ENCODE measurements at regions not wholly inside any gene's neighbourhood (a gene's known extent, or its start where the extent isn't known, plus 50 kb on each side); places are given as distances from the start of the nearest gene placed in this dataset.

DNA sequence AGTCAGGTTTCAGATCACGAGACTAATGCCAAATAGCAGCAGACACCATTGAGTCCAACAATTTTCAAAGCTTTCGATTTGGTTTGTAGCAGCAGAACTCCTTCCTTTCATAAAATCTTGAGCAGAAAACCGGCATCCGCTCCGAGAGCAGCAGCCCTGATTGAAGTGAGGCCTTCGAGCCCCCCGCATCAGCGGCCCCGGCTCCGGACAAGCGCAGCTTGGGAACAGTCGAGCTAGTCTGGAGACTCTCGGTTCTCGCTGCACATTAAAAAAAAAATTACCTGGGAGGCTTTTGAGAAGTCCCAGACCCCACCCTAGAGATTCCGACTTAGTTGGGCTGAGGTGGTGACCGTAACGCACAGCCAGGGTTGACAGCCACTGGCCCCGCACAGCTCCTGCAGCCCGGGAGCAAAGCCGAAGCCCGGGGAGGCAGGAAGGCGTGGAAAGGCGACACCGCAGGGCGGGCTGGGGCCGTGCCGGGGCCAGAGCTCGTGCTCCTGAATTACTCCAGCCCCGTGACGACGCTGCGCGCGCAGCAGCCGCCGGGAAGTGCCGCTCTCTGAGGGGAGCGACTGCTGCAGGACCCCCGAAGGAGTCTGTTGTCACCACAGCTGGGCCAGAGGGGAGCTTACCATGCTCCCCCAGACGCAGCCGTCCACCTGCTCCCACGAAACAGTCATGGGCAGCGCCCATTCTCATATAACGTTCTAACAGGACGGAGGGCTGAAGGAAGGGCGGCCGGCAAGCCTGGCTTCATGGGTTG lies 57.8 kb downstream of the SPATA19 start:
- ATAC-seq: no peak
- no TSS peak for BruUV-seq (replicated peaks)
- TF ChIP-seq, protein P1, sequence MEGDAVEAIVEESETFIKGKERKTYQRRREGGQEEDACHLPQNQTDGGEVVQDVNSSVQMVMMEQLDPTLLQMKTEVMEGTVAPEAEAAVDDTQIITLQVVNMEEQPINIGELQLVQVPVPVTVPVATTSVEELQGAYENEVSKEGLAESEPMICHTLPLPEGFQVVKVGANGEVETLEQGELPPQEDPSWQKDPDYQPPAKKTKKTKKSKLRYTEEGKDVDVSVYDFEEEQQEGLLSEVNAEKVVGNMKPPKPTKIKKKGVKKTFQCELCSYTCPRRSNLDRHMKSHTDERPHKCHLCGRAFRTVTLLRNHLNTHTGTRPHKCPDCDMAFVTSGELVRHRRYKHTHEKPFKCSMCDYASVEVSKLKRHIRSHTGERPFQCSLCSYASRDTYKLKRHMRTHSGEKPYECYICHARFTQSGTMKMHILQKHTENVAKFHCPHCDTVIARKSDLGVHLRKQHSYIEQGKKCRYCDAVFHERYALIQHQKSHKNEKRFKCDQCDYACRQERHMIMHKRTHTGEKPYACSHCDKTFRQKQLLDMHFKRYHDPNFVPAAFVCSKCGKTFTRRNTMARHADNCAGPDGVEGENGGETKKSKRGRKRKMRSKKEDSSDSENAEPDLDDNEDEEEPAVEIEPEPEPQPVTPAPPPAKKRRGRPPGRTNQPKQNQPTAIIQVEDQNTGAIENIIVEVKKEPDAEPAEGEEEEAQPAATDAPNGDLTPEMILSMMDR (IDR thresholded peaks at IDR 0.05): no peak
- Histone ChIP-seq H3K27ac (ENCODE audit: low read length) (no peak overlapping the region), H3K36me3 (ENCODE audit: control insufficient read depth, insufficient read depth, low read length) (no peaks in the 10 kb centered on the region), H3K9me3 (ENCODE audit: control insufficient read depth, insufficient read depth, low read depth, low read length) (no peaks in the 10 kb centered on the region), H3K27me3 (ENCODE audit: control insufficient read depth, insufficient read depth, low read length) (no peaks in the 10 kb centered on the region), H3K4me3 (ENCODE audit: low read depth in 2 of 2, low read length in 2 of 2) (no peak overlapping the region), H3K4me1 (ENCODE audit: control insufficient read depth, insufficient read depth, low read length) (no peaks in the 10 kb centered on the region)
- intact Hi-C loops (cut with micrococcal nuclease; ENCODE audit: unreplicated experiment): no loop called here
- CTCF ChIA-PET: no interaction called here
- POLR2A ChIA-PET: no interaction called here
- no peak for DNase-seq (ENCODE audit: low read depth, low spot score)
- in situ Hi-C loops (cut with HindIII; ENCODE audit: low pct_unique_long_range_greater_than_20kb, low sequenced_read_pairs): no loop called here

- Histone ChIP-seq H3K4me1 (ENCODE audit: control insufficient read depth, insufficient read depth, low read length) (no peaks in the 10 kb centered on the region), H3K4me3 (ENCODE audit: low read depth in 2 of 2, low read length in 2 of 2) (no peak overlapping the region), H3K27me3 (ENCODE audit: control insufficient read depth, insufficient read depth, low read length) (no peaks in the 10 kb centered on the region), H3K36me3 (ENCODE audit: control insufficient read depth, insufficient read depth, low read length) (no peaks in the 10 kb centered on the region), H3K27ac (ENCODE audit: low read length) (no peak overlapping the region), H3K9me3 (ENCODE audit: control insufficient read depth, insufficient read depth, low read depth, low read length) (no peaks in the 10 kb centered on the region)
- ChIA-PET CTCF (no interaction called here), POLR2A (no interaction called here)
- intact Hi-C loops (cut with micrococcal nuclease; ENCODE audit: unreplicated experiment): no loop called here
- no TSS peak for BruUV-seq (replicated peaks)
- TF ChIP-seq REST (IDR thresholded peaks at IDR 0.05; ENCODE audit: insufficient read depth in 1 of 2, low read depth in 2 of 2, low read length in 1 of 2): no peak
- no peak for TF ChIP-seq SIN3A (IDR thresholded peaks at IDR 0.05; ENCODE audit: borderline replicate concordance, insufficient read depth, low read depth, low read length)
- TF ChIP-seq POLR2AphosphoS5 (IDR thresholded peaks at IDR 0.05; ENCODE audit: low read depth, low read length): no peak
- TF ChIP-seq, protein P1 (IDR thresholded peaks at IDR 0.05): no peak
- TF ChIP-seq TCF7L2 (IDR thresholded peaks at IDR 0.05; ENCODE audit: low read depth, low read length): no peak
- in situ Hi-C loops (cut with HindIII; ENCODE audit: low pct_unique_long_range_greater_than_20kb, low sequenced_read_pairs): no loop called here
- no peak for DNase-seq (ENCODE audit: low read depth, low spot score)
- ATAC-seq: no peak
Observed at GRCh38 chr11:133785795-133786340, 59.4 kb downstream of the SPATA19 start.

Measured in Panc1 (cell line).